ENCODE measurements at regions not wholly inside any gene's neighbourhood (a gene's known extent, or its start where the extent isn't known, plus 50 kb on each side); places are given as distances from the start of the nearest gene placed in this dataset.

GRCh38 chr7:106196460-106197021 lies 84.4 kb upstream of the SYPL1 start:
- no peak for TF ChIP-seq CTCF (IDR thresholded peaks at IDR 0.05)
- TF ChIP-seq POLR2A (IDR thresholded peaks at IDR 0.05): no peak

Data from thyroid gland (tissue), 4 donors.